Neural cell (in vitro differentiated cells): ENCODE measurements at regions not wholly inside any gene's neighbourhood (a gene's known extent, or its start where the extent isn't known, plus 50 kb on each side); places are given as distances from the start of the nearest gene placed in this dataset.

Source experiments
- H2AFZ ChIP-seq: fragments of 200-600, 300-800 bp; sonication (generic), shearing (Covaris generic); 2 replicates; pipeline ENCODE4 v1.6.0; 2014; ENCODE audit warnings: low read depth, mild to moderate bottlenecking, antibody characterized with exemption, low read length, moderate library complexity
- H3F3A ChIP-seq: fragments of 200-600 bp; shearing (Covaris generic); 2 replicates; pipeline ENCODE4 v1.6.1; 2016; ENCODE audit warnings: mild to moderate bottlenecking, moderate library complexity, mixed read lengths, antibody characterized with exemption, low read length; ENCODE audit not compliant: insufficient read depth, poor library complexity, severe bottlenecking
- H3K27ac ChIP-seq: fragments of 200-600, 300-800 bp; sonication (generic), shearing (Covaris generic); 2 replicates; pipeline ENCODE4 v1.5.1; 2014; ENCODE audit warnings: mild to moderate bottlenecking, low read length, moderate library complexity
- H3K27me3 ChIP-seq: fragments of 300-800, 200-600 bp; sonication (generic), shearing (Covaris generic); 2 replicates; pipeline ENCODE4 v1.6.0; 2014; ENCODE audit warnings: mild to moderate bottlenecking, low read depth, low read length, moderate library complexity; ENCODE audit not compliant: insufficient read depth
- H3K36me3 ChIP-seq: fragments of 300-800, 200-600 bp; sonication (generic), shearing (Covaris generic); 2 replicates; pipeline ENCODE4 v1.5.1; 2014; ENCODE audit warnings: mild to moderate bottlenecking, antibody characterized with exemption, low read length, moderate library complexity; ENCODE audit not compliant: insufficient read depth
- H3K4me2 ChIP-seq: fragments of 300-800, 200-600 bp; sonication (generic), shearing (Covaris generic); 2 replicates; pipeline ENCODE4 v1.6.0; 2014; ENCODE audit warnings: mild to moderate bottlenecking, low read length
- H3K4me3 ChIP-seq: fragments of 300-800, 200-600 bp; sonication (generic), shearing (Covaris generic); 2 replicates; pipeline ENCODE4 v1.5.1; 2014; ENCODE audit warnings: mild to moderate bottlenecking, low read length, moderate library complexity
- H3K79me2 ChIP-seq: fragments of 200-600 bp; shearing (Covaris generic); replicated peaks from 2 replicates; pipeline ENCODE4 v1.6.0; 2014; ENCODE audit warnings: mild to moderate bottlenecking, low read length, moderate library complexity; ENCODE audit not compliant: insufficient read depth
- H3K9ac ChIP-seq: fragments of 300-800, 200-600 bp; sonication (generic), shearing (Covaris generic); 2 replicates; pipeline ENCODE4 v1.6.1; 2016; ENCODE audit warnings: mild to moderate bottlenecking, low read length, mixed read lengths
- H3K9me2 ChIP-seq: fragments of 200-600 bp; shearing (Covaris generic); 2 replicates; pipeline ENCODE4 v1.6.1; 2016; ENCODE audit warnings: mild to moderate bottlenecking, low read length, mixed read lengths; ENCODE audit not compliant: insufficient read depth
- H3K9me3 ChIP-seq: fragments of 200-600, 300-800 bp; sonication (generic), shearing (Covaris generic); 2 replicates; pipeline ENCODE4 v1.6.1; 2016; ENCODE audit warnings: mild to moderate bottlenecking, mixed run types, low read length, moderate library complexity, mixed read lengths
- H4K20me1 ChIP-seq: fragments of 200-600 bp; shearing (Covaris generic); 2 replicates; pipeline ENCODE4 v1.6.1; 2016; ENCODE audit warnings: mild to moderate bottlenecking, mixed run types; ENCODE audit not compliant: insufficient read depth
- CTCF ChIP-seq: fragments of 450-650 bp; IDR thresholded peaks from 2 replicates; pipeline ENCODE4 v1.5.1; 2014; ENCODE audit warnings: antibody characterized with exemption, mild to moderate bottlenecking, moderate library complexity; ENCODE audit not compliant: poor library complexity, severe bottlenecking
- EP300 ChIP-seq: fragments of 450-650 bp; conservative IDR thresholded peaks from 2 replicates; pipeline ENCODE4 v1.6.1; 2014; ENCODE audit warnings: antibody characterized with exemption, mild to moderate bottlenecking, moderate library complexity; ENCODE audit not compliant: poor library complexity, severe bottlenecking
- EZH2 ChIP-seq: fragments of 200-600, 300-800 bp; shearing (Covaris generic), sonication (generic); IDR thresholded peaks from 2 replicates; pipeline ENCODE4 v1.6.1; 2014; ENCODE audit warnings: antibody characterized with exemption, low read length, borderline replicate concordance, mild to moderate bottlenecking; ENCODE audit not compliant: insufficient read depth, poor library complexity, severe bottlenecking
- MXI1 ChIP-seq: fragments of 450-650 bp; conservative IDR thresholded peaks from 2 replicates; pipeline ENCODE4 v1.6.1; 2014; ENCODE audit warnings: antibody characterized with exemption, mild to moderate bottlenecking; ENCODE audit not compliant: poor library complexity, severe bottlenecking
- POLR2AphosphoS5 ChIP-seq: IDR thresholded peaks from 2 replicates; pipeline ENCODE4 v1.6.1; 2012
- RAD21 ChIP-seq: fragments of 450-650 bp; conservative IDR thresholded peaks from 2 replicates; pipeline ENCODE4 v1.6.1; 2014; ENCODE audit warnings: antibody characterized with exemption, mild to moderate bottlenecking, moderate library complexity
- REST ChIP-seq: IDR thresholded peaks from 2 replicates; pipeline ENCODE4 v1.6.1; 2012; ENCODE audit warnings: borderline replicate concordance
- SMC3 ChIP-seq: fragments of 450-650 bp; conservative IDR thresholded peaks from 2 replicates; pipeline ENCODE4 v1.6.1; 2014; ENCODE audit warnings: antibody characterized with exemption, mild to moderate bottlenecking, moderate library complexity; ENCODE audit not compliant: poor library complexity
- TAF1 ChIP-seq: IDR thresholded peaks from 2 replicates; pipeline ENCODE4 v1.6.1; 2012; ENCODE audit warnings: low read depth

- H3K4me2 ChIP-seq, result no peak overlapping the region
- no peak overlapping the region for H3K4me3 ChIP-seq
- no peak overlapping the region for H2AFZ ChIP-seq
- H3K9me2 ChIP-seq, result no peaks in the 10 kb centered on the region
- no peak overlapping the region for H3K9ac ChIP-seq
- H3K79me2 ChIP-seq, result no peaks in the 10 kb centered on the region
- no peak for TF ChIP-seq SMC3
- TF ChIP-seq EP300, result no peak
- TF ChIP-seq REST, result no peak
- no peak for TF ChIP-seq RAD21
- no peak for TF ChIP-seq CTCF
- TF ChIP-seq MXI1, result no peak
- no peak for TF ChIP-seq POLR2AphosphoS5
- no peak for TF ChIP-seq EZH2
- no peak for TF ChIP-seq TAF1
- H3K27me3 ChIP-seq, result no peaks in the 10 kb centered on the region
- no peak overlapping the region for H3K27ac ChIP-seq
- H3K36me3 ChIP-seq, result no peaks in the 10 kb centered on the region
- no peaks in the 10 kb centered on the region for H4K20me1 ChIP-seq
- no peaks in the 10 kb centered on the region for H3K9me3 ChIP-seq
- H3F3A ChIP-seq, result no peaks in the 10 kb centered on the region
Observed at GRCh38 chr5:15085671-15086070, 214.1 kb upstream of the ANKH start.

- no peaks in the 10 kb centered on the region for H3F3A ChIP-seq
- no peak overlapping the region for H3K27ac ChIP-seq
- H3K9me3 ChIP-seq, result no peaks in the 10 kb centered on the region
- H3K9ac ChIP-seq, result no peak overlapping the region
- no peaks in the 10 kb centered on the region for H3K79me2 ChIP-seq
- H2AFZ ChIP-seq, result no peak overlapping the region
- TF ChIP-seq EP300 (no peak), SMC3 (no peak), RAD21 (no peak), REST (no peak), EZH2 (no peak), TAF1 (no peak), CTCF (no peak), MXI1 (no peak)
- no peaks in the 10 kb centered on the region for H3K9me2 ChIP-seq
- H3K4me2 ChIP-seq, result no peak overlapping the region
- H4K20me1 ChIP-seq, result no peaks in the 10 kb centered on the region
- no peak overlapping the region for H3K4me3 ChIP-seq
- no peaks in the 10 kb centered on the region for H3K36me3 ChIP-seq
- no peaks in the 10 kb centered on the region for H3K27me3 ChIP-seq
Observed at GRCh38 chr5:15082096-15082495, 210.5 kb upstream of the ANKH start.
